ENCODE measurements at regions not wholly inside any gene's neighbourhood (a gene's known extent, or its start where the extent isn't known, plus 50 kb on each side); places are given as distances from the start of the nearest gene placed in this dataset.

GRCh38 chr5:172588380-172588779 lies 52.7 kb upstream of the NEURL1B start:
- TF ChIP-seq, protein P1, sequence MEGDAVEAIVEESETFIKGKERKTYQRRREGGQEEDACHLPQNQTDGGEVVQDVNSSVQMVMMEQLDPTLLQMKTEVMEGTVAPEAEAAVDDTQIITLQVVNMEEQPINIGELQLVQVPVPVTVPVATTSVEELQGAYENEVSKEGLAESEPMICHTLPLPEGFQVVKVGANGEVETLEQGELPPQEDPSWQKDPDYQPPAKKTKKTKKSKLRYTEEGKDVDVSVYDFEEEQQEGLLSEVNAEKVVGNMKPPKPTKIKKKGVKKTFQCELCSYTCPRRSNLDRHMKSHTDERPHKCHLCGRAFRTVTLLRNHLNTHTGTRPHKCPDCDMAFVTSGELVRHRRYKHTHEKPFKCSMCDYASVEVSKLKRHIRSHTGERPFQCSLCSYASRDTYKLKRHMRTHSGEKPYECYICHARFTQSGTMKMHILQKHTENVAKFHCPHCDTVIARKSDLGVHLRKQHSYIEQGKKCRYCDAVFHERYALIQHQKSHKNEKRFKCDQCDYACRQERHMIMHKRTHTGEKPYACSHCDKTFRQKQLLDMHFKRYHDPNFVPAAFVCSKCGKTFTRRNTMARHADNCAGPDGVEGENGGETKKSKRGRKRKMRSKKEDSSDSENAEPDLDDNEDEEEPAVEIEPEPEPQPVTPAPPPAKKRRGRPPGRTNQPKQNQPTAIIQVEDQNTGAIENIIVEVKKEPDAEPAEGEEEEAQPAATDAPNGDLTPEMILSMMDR (IDR thresholded peaks at IDR 0.05; ENCODE audit: control insufficient read depth, insufficient read depth, low read depth, low read length, missing control alignments) = no peak

DNA sequence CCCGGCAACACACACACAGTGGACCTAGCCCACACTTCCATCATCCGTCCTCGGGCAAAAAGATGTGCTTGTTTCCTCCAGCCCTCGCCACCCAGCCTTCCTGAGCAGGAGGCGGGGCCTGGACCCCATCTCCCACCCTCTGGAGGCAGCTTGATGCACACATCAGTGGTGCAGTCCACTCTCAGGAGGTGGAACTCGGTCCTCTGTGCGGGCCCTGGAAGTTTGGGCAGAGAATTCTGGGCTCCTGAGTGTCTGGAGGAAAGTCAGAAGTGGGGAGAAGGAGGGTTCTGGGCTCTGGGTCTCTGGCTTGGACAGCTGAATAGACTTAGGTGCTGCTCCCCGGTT lies 54.0 kb upstream of the NEURL1B start:
- DNase-seq (ENCODE audit: low read depth) = no peak
- TF ChIP-seq, protein P1 (IDR thresholded peaks at IDR 0.05; ENCODE audit: control insufficient read depth, insufficient read depth, low read depth, low read length, missing control alignments) = no peak
- H3K4me3 ChIP-seq (ENCODE audit: control insufficient read depth, low read depth, low read length) = no peak overlapping the region

More at GRCh38 chr5:172588380-172588779, 52.7 kb upstream of the NEURL1B start:
- DNase-seq (ENCODE audit: low read depth) = no peak
- no peak overlapping the region for H3K4me3 ChIP-seq (ENCODE audit: control insufficient read depth, low read depth, low read length)

DNA sequence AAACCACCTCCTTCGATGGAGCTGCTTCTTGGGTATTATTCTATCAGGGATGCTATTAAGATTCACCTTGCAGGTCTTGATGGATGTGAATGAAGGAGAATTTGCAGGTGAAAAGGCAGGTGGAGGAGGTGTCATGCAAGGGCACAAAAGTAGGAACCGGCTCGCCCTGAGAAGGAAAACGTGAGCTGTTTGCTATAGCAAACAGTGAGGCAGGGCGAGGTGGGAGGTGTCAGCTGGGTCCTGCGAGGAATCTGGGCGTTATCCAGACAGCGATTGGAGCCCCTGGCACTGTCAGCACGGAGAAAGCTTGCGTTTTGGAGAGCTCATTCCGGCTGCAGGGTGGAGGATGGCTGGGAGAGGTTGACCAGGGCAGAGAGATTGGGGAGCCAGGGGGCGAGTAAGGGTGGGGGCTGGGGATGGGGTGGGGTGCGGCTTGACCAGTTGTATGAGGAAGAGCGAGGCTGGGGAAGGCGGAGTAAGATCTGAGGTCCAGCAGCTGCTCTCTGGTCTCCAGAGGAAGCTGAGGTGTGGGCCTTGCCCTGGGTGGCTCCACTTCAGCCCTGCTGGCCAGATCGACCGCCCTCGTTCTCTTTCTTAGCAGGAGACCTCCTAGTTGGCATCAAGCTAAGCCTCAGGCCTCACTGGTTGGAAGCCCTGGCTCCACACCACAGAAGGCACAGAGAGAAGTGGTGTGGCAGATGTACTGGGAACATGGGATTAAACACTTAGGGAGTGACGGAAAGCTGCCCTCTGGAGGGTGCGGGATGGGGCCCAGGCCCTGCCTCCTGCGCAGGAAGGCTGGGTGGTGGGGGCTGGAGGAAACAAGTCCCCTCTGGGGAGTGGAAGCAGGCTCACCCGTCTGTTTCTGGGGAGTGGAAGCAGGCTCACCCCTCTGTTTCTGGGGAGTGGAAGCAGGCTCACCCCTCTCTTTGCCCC lies 54.7 kb upstream of the NEURL1B start:
- TF ChIP-seq, protein P1 (IDR thresholded peaks at IDR 0.05; ENCODE audit: control insufficient read depth, insufficient read depth, low read depth, low read length, missing control alignments) = no peak
- H3K4me3 ChIP-seq (ENCODE audit: control insufficient read depth, low read depth, low read length) = no peak overlapping the region
- no peak for DNase-seq (ENCODE audit: low read depth)

DNA sequence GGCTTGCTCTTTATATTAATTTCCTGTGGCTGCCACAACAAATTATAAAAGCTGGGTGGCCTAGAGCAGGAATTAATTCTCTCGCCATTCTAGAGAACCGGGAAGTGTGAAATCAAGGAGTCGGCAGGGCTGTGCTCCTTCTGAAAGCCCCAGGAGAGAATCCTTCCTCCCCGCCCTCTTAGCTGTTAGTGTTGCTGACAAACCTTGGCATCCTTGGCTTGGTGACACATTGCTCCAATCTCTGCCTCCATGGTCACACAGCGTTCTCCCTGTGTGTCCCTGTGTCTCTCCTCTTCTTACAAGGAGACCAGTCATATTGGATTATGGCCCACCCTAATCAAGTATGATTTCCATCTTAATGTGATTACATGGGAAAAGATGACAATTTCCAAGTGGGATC lies 55.9 kb upstream of the NEURL1B start:
- DNase-seq (ENCODE audit: low read depth) = no peak
- TF ChIP-seq, protein P1 (IDR thresholded peaks at IDR 0.05; ENCODE audit: control insufficient read depth, insufficient read depth, low read depth, low read length, missing control alignments) = no peak
- H3K4me3 ChIP-seq (ENCODE audit: control insufficient read depth, low read depth, low read length) = no peak overlapping the region

GRCh38 chr5:172584638-172585037 lies 56.4 kb upstream of the NEURL1B start:
- TF ChIP-seq, protein P1 (IDR thresholded peaks at IDR 0.05; ENCODE audit: control insufficient read depth, insufficient read depth, low read depth, low read length, missing control alignments) = no peak
- H3K4me3 ChIP-seq (ENCODE audit: control insufficient read depth, low read depth, low read length) = no peak overlapping the region
- DNase-seq (ENCODE audit: low read depth) = no peak

GRCh38 chr5:172583931-172584511 lies 57.0 kb upstream of the NEURL1B start:
- DNase-seq (ENCODE audit: low read depth) = no peak
- TF ChIP-seq, protein P1 (IDR thresholded peaks at IDR 0.05; ENCODE audit: control insufficient read depth, insufficient read depth, low read depth, low read length, missing control alignments) = no peak

More at GRCh38 chr5:172583931-172584511, 57.0 kb upstream of the NEURL1B start:
- H3K4me3 ChIP-seq (ENCODE audit: control insufficient read depth, low read depth, low read length) = no peak overlapping the region

All from AG09309 (cell line).